HepG2 (cell line): ENCODE measurements at regions not wholly inside any gene's neighbourhood (a gene's known extent, or its start where the extent isn't known, plus 50 kb on each side); places are given as distances from the start of the nearest gene placed in this dataset.

Source experiments
- CBX5 ChIP-seq: sonication (generic); formaldehyde crosslinking; IDR thresholded peaks from 2 replicates; pipeline ENCODE4 v1.4.0; 2020; ENCODE audit warnings: missing genetic modification reagents, borderline replicate concordance
- DNMT3B ChIP-seq: conservative IDR thresholded peaks from 2 replicates; pipeline ENCODE4 v1.6.1; 2016; ENCODE audit warnings: missing biosample characterization, control low read depth
- ELF3 ChIP-seq: IDR thresholded peaks from 2 replicates; pipeline ENCODE4 v1.6.1; 2016; ENCODE audit warnings: missing genetic modification reagents, missing compliant biosample characterization
- ELF4 ChIP-seq: sonication (generic); formaldehyde crosslinking; IDR thresholded peaks from 2 replicates; pipeline ENCODE4 v1.5.0; 2020; ENCODE audit warnings: missing genetic modification reagents, mild to moderate bottlenecking, moderate library complexity, borderline replicate concordance
- HES4 ChIP-seq: sonication (generic); formaldehyde crosslinking; IDR thresholded peaks from 2 replicates; pipeline ENCODE4 v1.9.0; 2021; ENCODE audit warnings: mild to moderate bottlenecking, missing genetic modification reagents, borderline replicate concordance
- HNF4G ChIP-seq, 2 experiments: sonication (generic) in 1 of 2; formaldehyde crosslinking in 1 of 2; IDR thresholded peaks; 2 replicates each; pipeline versions ENCODE4 v1.4.0 to v1.6.1; 2011 to 2020; ENCODE audit warnings: borderline replicate concordance in 2 of 2, low read depth in 2 of 2, mild to moderate bottlenecking in 2 of 2, low read length in 1 of 2, missing genetic modification reagents in 1 of 2, moderate library complexity in 1 of 2
- KAT7 ChIP-seq: IDR thresholded peaks from 2 replicates; pipeline ENCODE4 v1.6.1; 2018; ENCODE audit warnings: borderline replicate concordance, missing compliant biosample characterization
- MAFG ChIP-seq: sonication (generic); formaldehyde crosslinking; IDR thresholded peaks from 2 replicates; pipeline ENCODE4 v1.5.1; 2020; ENCODE audit warnings: mild to moderate bottlenecking, missing genetic modification reagents
- NFE2L1 ChIP-seq: sonication (generic); formaldehyde crosslinking; IDR thresholded peaks from 2 replicates; pipeline ENCODE4 v1.4.0; 2020; ENCODE audit warnings: missing genetic modification reagents, mild to moderate bottlenecking, borderline replicate concordance
- POLR2G ChIP-seq: fragments of 200-400 bp; formaldehyde crosslinking; IDR thresholded peaks from 2 replicates; pipeline ENCODE4 v1.6.1; 2018; ENCODE audit warnings: mild to moderate bottlenecking, low read depth, low read length, moderate library complexity
- PRMT3 ChIP-seq: sonication (generic); formaldehyde crosslinking; IDR thresholded peaks from 2 replicates; pipeline ENCODE4 v1.8.1; 2022; ENCODE audit warnings: low read depth, mild to moderate bottlenecking, moderate library complexity, missing genetic modification reagents, borderline replicate concordance
- SMAD9 ChIP-seq: sonication (generic); formaldehyde crosslinking; IDR thresholded peaks from 2 replicates; pipeline ENCODE4 v1.5.1; 2020; ENCODE audit warnings: mild to moderate bottlenecking, missing genetic modification reagents
- SP5 ChIP-seq: IDR thresholded peaks from 2 replicates; pipeline ENCODE4 v1.6.1; 2016; ENCODE audit warnings: low read depth, borderline replicate concordance
- ZFAT ChIP-seq: sonication (generic); formaldehyde crosslinking; conservative IDR thresholded peaks from 2 replicates; pipeline ENCODE4 v1.8.1; 2023; ENCODE audit warnings: missing genetic modification reagents, inconsistent platforms
- ZNF143 ChIP-seq: sonication (generic); formaldehyde crosslinking; IDR thresholded peaks from 2 replicates; pipeline ENCODE4 v1.4.0; 2020; ENCODE audit warnings: missing genetic modification reagents
- ZNF180 ChIP-seq: sonication (generic); formaldehyde crosslinking; IDR thresholded peaks from 2 replicates; pipeline ENCODE4 v1.4.0; 2020; ENCODE audit warnings: low read depth, missing genetic modification reagents, borderline replicate concordance
- ZNF260 ChIP-seq: sonication (generic); formaldehyde crosslinking; IDR thresholded peaks from 2 replicates; pipeline ENCODE4 v1.4.0; 2020; ENCODE audit warnings: missing genetic modification reagents, low read depth, mild to moderate bottlenecking, borderline replicate concordance
- ZNF772 ChIP-seq: sonication (generic); formaldehyde crosslinking; IDR thresholded peaks from 2 replicates; pipeline ENCODE4 v1.5.0; 2020; ENCODE audit warnings: mild to moderate bottlenecking, missing genetic modification reagents
- ZNF775 ChIP-seq: sonication (generic); formaldehyde crosslinking; IDR thresholded peaks from 2 replicates; pipeline ENCODE4 v1.4.0; 2020; ENCODE audit warnings: missing genetic modification reagents, mild to moderate bottlenecking, moderate library complexity, borderline replicate concordance
- TF ChIP-seq, protein P1 (sequence below), 2 experiments: sonication (generic) in 1 of 2; formaldehyde crosslinking in 1 of 2; IDR thresholded peaks; 2 replicates each; pipeline versions ENCODE4 v1.4.0 to v1.6.1; 2018 to 2020; ENCODE audit warnings: missing genetic modification reagents in 2 of 2, borderline replicate concordance in 1 of 2, low read depth in 1 of 2, mild to moderate bottlenecking in 1 of 2, missing biosample characterization in 1 of 2
- TF ChIP-seq, protein P2 (sequence below): sonication (generic); formaldehyde crosslinking; IDR thresholded peaks from 2 replicates; pipeline ENCODE4 v1.8.1; 2023; ENCODE audit warnings: missing genetic modification reagents, mild to moderate bottlenecking, borderline replicate concordance
- TF ChIP-seq, protein P3 (sequence below): sonication (generic); formaldehyde crosslinking; IDR thresholded peaks from 2 replicates; pipeline ENCODE4 v1.4.0; 2020; ENCODE audit warnings: missing genetic modification reagents
- TF ChIP-seq, protein P4 (sequence below): sonication (generic); formaldehyde crosslinking; IDR thresholded peaks from 2 replicates; pipeline ENCODE4 v1.5.0; 2020; ENCODE audit warnings: mild to moderate bottlenecking, missing genetic modification reagents, moderate library complexity

DNA sequence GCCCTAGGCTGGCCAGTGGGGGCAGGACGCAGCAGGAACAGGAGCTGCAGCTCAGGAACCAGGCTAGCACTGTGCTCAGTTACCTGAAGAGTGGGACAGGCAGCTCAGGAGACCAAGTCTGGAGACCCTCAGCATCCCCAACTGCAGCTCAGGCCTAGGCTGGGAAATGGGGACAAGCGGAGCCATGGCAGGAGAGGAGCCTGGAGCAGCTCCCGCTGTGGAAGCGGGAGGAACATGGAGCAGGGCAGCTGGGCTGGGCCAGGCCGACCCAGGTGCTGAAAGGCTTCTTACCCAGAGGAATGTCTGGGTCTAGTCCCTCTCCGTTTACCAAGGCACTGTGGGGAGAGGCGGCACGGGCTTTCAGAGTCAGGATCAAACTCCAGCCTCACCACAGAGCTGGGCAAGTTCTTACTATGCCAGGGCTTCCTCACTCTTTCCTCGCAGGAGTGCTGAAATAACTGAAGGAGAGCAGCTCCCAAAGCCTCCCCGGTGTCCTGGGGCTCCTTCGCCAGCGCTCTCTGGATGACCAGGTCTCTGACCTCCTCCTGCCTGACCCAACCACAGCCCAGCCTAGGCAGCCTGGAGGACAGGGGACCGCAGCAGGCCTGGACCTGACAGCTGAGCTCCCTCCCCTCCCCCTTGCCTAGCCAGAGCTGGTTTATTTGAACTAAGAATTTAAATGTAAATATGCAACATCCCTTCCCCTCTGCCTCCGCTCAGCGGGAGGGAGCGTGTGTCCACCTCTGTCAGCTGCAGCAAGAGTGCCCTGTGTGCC, 247.8 kb upstream of the SIX2 start (continued):
- TF ChIP-seq, protein P1, sequence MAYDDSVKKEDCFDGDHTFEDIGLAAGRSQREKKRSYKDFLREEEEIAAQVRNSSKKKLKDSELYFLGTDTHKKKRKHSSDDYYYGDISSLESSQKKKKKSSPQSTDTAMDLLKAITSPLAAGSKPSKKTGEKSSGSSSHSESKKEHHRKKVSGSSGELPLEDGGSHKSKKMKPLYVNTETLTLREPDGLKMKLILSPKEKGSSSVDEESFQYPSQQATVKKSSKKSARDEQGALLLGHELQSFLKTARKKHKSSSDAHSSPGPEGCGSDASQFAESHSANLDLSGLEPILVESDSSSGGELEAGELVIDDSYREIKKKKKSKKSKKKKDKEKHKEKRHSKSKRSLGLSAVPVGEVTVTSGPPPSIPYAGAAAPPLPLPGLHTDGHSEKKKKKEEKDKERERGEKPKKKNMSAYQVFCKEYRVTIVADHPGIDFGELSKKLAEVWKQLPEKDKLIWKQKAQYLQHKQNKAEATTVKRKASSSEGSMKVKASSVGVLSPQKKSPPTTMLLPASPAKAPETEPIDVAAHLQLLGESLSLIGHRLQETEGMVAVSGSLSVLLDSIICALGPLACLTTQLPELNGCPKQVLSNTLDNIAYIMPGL (CRISPR knock-in tag; IDR thresholded peaks at IDR 0.05; ENCODE audit: borderline replicate concordance in 1 of 2, low read depth in 1 of 2), result peak in 1 of 2 experiments; percentile 52; a peak in 1 of 4 replicates
- TF ChIP-seq, protein P2, sequence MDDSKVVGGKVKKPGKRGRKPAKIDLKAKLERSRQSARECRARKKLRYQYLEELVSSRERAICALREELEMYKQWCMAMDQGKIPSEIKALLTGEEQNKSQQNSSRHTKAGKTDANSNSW, result no peak
- TF ChIP-seq NFE2L1 (CRISPR knock-in tag) (no peak), ZFAT (no peak), SP5 (CRISPR knock-in tag) (peak; percentile 45; the same call in 1 of the 2 replicates), CBX5 (CRISPR knock-in tag) (peak; percentile 76; the same call in 1 of the 2 replicates), ELF4 (CRISPR knock-in tag) (no peak), MAFG (CRISPR knock-in tag) (no peak), SMAD9 (CRISPR knock-in tag) (no peak), KAT7 (CRISPR knock-in tag) (no peak), ZNF772 (CRISPR knock-in tag) (0 out of 2 replicates have a peak, but pooled peaks have one; percentile 23), ELF3 (CRISPR knock-in tag) (peak; percentile 47; the same call in 1 of the 2 replicates), DNMT3B (CRISPR knock-in tag) (no peak), ZNF775 (CRISPR knock-in tag) (no peak), HES4 (CRISPR knock-in tag) (no peak), ZNF260 (no peak), ZNF180 (no peak), HNF4G (IDR thresholded peaks at IDR 0.05; ENCODE audit: borderline replicate concordance, low read depth, low read length) (no peak), HNF4G (CRISPR knock-in tag; IDR thresholded peaks at IDR 0.05; ENCODE audit: borderline replicate concordance, low read depth) (no peak), PRMT3 (CRISPR knock-in tag) (no peak), ZNF143 (CRISPR knock-in tag) (no peak), POLR2G (peak; percentile 83)
- TF ChIP-seq, protein P3, sequence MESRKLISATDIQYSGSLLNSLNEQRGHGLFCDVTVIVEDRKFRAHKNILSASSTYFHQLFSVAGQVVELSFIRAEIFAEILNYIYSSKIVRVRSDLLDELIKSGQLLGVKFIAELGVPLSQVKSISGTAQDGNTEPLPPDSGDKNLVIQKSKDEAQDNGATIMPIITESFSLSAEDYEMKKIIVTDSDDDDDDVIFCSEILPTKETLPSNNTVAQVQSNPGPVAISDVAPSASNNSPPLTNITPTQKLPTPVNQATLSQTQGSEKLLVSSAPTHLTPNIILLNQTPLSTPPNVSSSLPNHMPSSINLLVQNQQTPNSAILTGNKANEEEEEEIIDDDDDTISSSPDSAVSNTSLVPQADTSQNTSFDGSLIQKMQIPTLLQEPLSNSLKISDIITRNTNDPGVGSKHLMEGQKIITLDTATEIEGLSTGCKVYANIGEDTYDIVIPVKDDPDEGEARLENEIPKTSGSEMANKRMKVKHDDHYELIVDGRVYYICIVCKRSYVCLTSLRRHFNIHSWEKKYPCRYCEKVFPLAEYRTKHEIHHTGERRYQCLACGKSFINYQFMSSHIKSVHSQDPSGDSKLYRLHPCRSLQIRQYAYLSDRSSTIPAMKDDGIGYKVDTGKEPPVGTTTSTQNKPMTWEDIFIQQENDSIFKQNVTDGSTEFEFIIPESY (CRISPR knock-in tag), result 0 out of 2 replicates have a peak, but pooled peaks have one; percentile 8
- TF ChIP-seq, protein P4, sequence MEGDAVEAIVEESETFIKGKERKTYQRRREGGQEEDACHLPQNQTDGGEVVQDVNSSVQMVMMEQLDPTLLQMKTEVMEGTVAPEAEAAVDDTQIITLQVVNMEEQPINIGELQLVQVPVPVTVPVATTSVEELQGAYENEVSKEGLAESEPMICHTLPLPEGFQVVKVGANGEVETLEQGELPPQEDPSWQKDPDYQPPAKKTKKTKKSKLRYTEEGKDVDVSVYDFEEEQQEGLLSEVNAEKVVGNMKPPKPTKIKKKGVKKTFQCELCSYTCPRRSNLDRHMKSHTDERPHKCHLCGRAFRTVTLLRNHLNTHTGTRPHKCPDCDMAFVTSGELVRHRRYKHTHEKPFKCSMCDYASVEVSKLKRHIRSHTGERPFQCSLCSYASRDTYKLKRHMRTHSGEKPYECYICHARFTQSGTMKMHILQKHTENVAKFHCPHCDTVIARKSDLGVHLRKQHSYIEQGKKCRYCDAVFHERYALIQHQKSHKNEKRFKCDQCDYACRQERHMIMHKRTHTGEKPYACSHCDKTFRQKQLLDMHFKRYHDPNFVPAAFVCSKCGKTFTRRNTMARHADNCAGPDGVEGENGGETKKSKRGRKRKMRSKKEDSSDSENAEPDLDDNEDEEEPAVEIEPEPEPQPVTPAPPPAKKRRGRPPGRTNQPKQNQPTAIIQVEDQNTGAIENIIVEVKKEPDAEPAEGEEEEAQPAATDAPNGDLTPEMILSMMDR (CRISPR knock-in tag), result peak; percentile 30; the same call in 1 of the 2 replicates
